NCI-H345 (cell line): ENCODE measurements at regions not wholly inside any gene's neighbourhood (a gene's known extent, or its start where the extent isn't known, plus 50 kb on each side); places are given as distances from the start of the nearest gene placed in this dataset.

Source experiments
- DNase-seq: peaks from one replicate; lab custom pipeline; 2025; lab: John Stamatoyannopoulos, UW

DNA sequence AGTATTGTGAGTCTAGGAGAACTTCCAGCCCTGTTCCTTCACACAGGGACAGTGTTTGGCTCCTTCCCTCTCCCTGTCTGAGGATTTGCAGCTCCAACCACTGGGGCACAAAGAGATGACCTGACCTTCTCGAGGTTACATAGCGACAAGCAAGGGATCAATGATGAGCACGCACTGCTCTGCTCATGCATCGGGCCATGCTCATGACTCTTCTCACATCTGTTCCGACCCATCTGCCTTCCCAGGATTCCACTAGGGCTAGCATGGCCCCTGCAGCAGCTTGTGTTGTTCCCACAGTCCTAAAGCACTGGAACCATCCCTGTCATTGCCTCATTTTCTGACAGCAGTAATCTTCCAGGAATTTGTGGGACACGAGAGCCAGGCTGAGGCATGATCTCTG, 78.8 kb upstream of the ARHGAP28 start:
- no peak for DNase-seq

DNA sequence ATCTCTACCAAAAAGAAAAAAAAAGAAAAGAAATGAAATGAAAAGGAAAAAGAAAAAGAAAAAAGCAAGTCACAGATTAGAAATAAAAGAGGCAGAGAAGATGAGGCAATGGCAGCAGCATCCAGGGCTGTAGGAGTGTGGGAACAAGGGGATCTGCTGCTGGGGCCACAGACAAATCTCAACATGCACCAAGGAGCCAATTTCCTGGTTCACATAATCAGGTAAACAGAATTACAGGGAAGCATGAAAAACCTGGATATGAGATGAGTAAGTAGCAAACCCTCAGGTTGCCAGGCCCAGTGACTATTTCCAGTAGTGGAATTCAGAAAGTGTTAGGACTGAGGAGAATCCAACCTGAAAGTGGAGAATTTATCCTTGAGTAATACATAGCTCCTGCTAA, 77.4 kb upstream of the ARHGAP28 start:
- DNase-seq = no peak

GRCh38 chr18:6653880-6654279, 75.6 kb upstream of the ARHGAP28 start:
- DNase-seq = peak; percentile 2

DNA sequence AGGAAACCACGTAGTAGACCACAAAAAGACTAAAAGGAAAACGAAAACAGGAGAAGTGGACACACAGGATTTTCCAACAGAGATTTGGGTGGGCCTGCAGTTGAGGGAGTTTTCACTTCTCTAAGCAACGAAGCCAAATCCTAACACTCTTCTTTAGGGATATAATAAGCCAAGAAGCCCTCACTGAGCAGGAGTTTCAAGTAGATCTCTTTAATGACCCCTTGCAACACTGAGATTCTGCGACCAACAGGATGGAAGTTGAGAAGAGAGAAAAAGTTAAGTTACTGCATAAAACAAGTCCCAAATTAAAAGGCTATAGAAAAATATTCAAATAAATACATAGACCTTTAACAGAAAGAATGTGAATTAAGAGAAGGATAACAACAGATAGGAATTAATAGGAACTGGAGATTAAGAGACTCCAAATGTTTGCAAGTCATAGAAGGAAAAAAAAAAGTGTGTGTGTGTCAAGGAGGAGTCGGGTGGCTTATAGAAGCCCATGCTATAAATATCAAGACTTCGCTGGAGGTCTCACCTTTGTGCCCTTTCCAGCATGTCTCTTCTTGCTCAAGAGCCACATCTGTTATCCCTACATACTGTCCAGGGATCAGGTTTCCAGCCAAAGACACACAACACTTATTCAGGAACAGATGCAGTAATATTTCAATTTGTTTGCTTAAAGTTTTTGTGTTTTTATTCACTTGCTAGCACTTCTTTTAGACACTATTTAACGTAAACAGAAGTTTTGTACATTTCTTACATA, 69.4 kb upstream of the ARHGAP28 start:
- DNase-seq = no peak

DNA sequence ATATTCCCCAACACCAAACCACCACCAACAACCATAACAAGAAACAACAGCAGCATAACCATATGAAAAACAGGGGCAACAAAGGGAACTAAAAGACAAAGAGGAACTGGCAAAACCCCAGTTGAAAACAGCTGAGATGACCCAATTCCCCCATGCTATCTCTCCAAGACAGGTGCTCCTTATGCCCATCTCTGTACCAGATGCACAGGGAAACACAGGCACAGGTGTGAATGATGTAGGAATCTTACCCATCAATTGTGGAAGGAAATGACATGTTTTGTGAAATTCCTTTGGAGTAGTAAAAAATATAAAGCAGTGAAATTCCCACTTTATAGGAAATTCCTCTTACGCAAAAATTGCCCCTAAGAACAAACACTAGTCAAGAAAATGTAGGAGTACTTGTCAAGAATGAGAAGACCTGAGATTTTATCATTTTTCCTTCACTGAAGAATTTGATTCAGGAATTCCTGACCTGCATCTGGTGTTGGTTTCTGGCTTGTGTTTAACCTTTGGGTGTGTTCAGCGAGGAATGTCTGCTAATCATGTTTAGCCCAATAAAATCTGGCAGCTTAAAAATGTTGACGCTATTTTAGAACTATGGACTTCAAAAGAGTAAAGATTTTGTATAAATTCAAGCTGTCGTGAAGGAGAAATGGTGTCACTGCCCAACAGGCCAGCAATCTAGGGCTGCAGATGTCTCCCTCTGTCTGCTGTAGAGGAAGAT, 67.7 kb upstream of the ARHGAP28 start:
- DNase-seq = no peak

DNA sequence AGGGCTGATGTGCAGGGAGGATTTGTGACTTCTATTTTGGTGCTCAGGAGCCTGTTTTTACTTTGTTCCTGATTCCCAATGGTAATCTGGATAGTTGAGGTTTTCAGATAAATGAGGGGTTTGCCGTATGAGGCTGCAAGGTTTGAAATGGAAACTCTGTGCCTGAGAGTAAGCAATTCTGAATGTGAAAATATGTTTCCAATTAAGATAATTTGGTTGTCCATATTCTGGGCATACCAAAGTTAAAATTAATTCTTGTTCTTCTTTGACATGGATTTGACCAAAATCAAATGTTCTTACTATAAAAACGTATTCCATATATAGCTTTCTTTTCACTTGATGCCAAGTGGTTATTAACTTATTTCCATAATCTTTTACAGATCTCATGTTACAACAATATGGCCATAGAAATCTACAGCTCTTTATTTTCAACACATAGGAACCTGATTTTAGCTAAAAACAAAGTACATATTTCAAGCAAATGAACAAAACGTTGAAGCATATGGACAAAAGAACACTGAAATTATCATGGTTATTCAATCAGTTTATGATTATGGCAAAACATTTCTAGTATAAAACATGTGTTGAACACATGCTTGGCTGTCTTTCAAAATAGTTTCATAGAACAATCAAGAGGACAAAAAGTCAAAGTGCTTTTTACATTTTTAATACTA, 63.4 kb upstream of the ARHGAP28 start:
- no peak for DNase-seq

GRCh38 chr18:6668836-6669235, 60.7 kb upstream of the ARHGAP28 start:
- DNase-seq = no peak

DNA sequence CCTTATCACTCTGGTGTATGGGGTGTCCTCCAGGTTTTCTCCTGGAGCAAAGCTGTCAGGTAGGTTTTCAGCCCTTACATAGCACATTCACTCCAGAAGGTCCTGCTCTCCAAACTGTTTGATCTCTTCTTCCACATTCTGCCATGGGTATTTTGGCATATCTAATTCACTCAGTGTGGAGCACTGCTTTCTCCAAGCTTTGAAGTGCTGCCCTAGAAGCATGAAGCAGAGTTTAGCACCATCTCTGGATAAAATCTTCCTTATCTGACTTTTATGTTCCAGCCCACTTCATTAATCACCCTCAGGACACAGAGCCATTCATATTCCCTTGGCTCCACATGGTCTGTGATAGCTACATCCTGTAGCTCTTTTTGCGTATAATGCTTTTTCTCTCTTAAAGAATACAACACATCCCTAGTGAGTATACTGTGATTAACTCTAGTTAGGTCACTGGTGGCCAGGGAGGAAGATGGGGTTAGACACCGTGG, 56.7 kb upstream of the ARHGAP28 start:
- DNase-seq = no peak

DNA sequence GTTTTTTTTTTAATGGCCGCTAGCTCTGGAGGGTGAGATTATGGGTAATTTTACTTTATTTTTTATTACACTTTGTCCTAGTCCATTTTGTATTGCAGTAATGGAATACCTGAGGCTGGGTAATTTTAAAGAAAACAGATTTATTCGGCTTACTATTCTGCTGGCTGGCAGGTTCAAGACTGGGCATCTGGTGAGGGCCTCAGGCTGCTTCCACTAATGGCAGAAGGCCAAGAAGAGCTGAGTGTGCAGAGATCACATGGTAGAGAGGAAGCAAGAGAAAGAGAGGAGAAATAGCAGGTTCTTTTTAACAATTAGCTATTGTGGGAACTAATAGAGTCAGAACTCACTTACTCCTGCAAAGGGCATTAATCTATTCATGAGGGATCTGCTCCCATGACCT, 52.4 kb upstream of the ARHGAP28 start:
- DNase-seq = no peak

DNA sequence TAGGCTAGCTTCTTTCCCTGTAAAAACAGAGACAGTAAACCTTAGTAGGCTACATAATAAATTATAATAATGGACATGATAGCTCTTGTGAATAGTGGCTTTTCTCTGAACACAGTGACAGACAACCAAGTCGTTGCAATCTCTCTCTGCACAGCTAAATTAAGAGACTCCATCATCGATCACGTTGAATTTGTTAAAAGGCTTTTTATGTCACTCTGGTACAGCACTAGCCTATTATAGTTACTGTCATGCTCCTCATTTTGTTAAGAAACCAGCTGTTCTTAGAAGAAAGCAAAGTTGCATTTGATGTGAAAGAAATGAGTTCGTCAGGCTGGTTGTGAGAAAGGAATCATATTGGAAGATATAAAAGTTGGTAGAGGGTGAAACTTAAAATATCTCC, 50.3 kb upstream of the ARHGAP28 start:
- no peak for DNase-seq
